ENCODE measurements at regions not wholly inside any gene's neighbourhood (a gene's known extent, or its start where the extent isn't known, plus 50 kb on each side); places are given as distances from the start of the nearest gene placed in this dataset.

- Histone ChIP-seq H3K27me3 (ENCODE audit: insufficient read depth, poor library complexity, severe bottlenecking) (no peaks in the 10 kb centered on the region), H3K27ac (replicated peaks) (no peak overlapping the region), H3K4me3 (replicated peaks; ENCODE audit: insufficient read depth, low read length) (no peak overlapping the region)
- TF ChIP-seq REST (IDR thresholded peaks at IDR 0.05; ENCODE audit: insufficient replicate concordance, low read depth) (no peak), POLR2AphosphoS5 (IDR thresholded peaks at IDR 0.05; ENCODE audit: low read depth) (no peak), SPI1 (IDR thresholded peaks at IDR 0.05; ENCODE audit: borderline replicate concordance, low read depth) (no peak), CTCF (IDR thresholded peaks at IDR 0.05; ENCODE audit: insufficient read depth, low read length) (no peak), GABPA (IDR thresholded peaks at IDR 0.05; ENCODE audit: low read depth) (no peak)
- no peak for DNase-seq (ENCODE audit: low read depth in 1 of 2, low spot score in 1 of 2)
Observed at GRCh38 chr1:79478728-79479373, 472.3 kb upstream of the ADGRL4 start.

GRCh38 chr1:79478160-79478559 is 471.6 kb upstream of the ADGRL4 start:
- TF ChIP-seq REST (IDR thresholded peaks at IDR 0.05; ENCODE audit: insufficient replicate concordance, low read depth), result no peak
- TF ChIP-seq POLR2AphosphoS5 (IDR thresholded peaks at IDR 0.05; ENCODE audit: low read depth), result no peak
- no peak for TF ChIP-seq SPI1 (IDR thresholded peaks at IDR 0.05; ENCODE audit: borderline replicate concordance, low read depth)
- TF ChIP-seq CTCF (IDR thresholded peaks at IDR 0.05; ENCODE audit: insufficient read depth, low read length), result no peak
- no peak for TF ChIP-seq GABPA (IDR thresholded peaks at IDR 0.05; ENCODE audit: low read depth)
- no peaks in the 10 kb centered on the region for H3K27me3 ChIP-seq (ENCODE audit: insufficient read depth, poor library complexity, severe bottlenecking)
- no peak for DNase-seq (ENCODE audit: low read depth in 1 of 2, low spot score in 1 of 2)
- no peak overlapping the region for H3K27ac ChIP-seq (replicated peaks)
- no peak overlapping the region for H3K4me3 ChIP-seq (replicated peaks; ENCODE audit: insufficient read depth, low read length)

- no peak for DNase-seq (ENCODE audit: low read depth in 1 of 2, low spot score in 1 of 2)
- no peak overlapping the region for H3K27ac ChIP-seq (replicated peaks)
- H3K27me3 ChIP-seq (ENCODE audit: insufficient read depth, poor library complexity, severe bottlenecking), result no peaks in the 10 kb centered on the region
- no peak overlapping the region for H3K4me3 ChIP-seq (replicated peaks; ENCODE audit: insufficient read depth, low read length)
- TF ChIP-seq GABPA (IDR thresholded peaks at IDR 0.05; ENCODE audit: low read depth), result no peak
- TF ChIP-seq REST (IDR thresholded peaks at IDR 0.05; ENCODE audit: insufficient replicate concordance, low read depth), result no peak
- TF ChIP-seq CTCF (IDR thresholded peaks at IDR 0.05; ENCODE audit: insufficient read depth, low read length), result no peak
- TF ChIP-seq SPI1 (IDR thresholded peaks at IDR 0.05; ENCODE audit: borderline replicate concordance, low read depth), result no peak
- no peak for TF ChIP-seq POLR2AphosphoS5 (IDR thresholded peaks at IDR 0.05; ENCODE audit: low read depth)
Observed at GRCh38 chr1:79472067-79472656, 465.6 kb upstream of the ADGRL4 start.
